ENCODE measurements at regions not wholly inside any gene's neighbourhood (a gene's known extent, or its start where the extent isn't known, plus 50 kb on each side); places are given as distances from the start of the nearest gene placed in this dataset.

- intact Hi-C loops (cut with micrococcal nuclease; ENCODE audit: unreplicated experiment): no loop called here
- Histone ChIP-seq H4K20me1 (ENCODE audit: insufficient read depth, low read length) (no peaks in the 10 kb centered on the region), H3K9me3 (ENCODE audit: low read length) (peaks cover 6% of the 10 kb centered on the region), H3K4me1 (ENCODE audit: insufficient read depth, low read length) (no peaks in the 10 kb centered on the region), H3K27ac (ENCODE audit: extremely low read length, insufficient read depth, low read length) (no peak overlapping the region), H3K4me2 (ENCODE audit: low read depth, low read length) (no peak overlapping the region), H3K4me3 (replicated peaks in 1 of 3; ENCODE audit: insufficient read depth in 1 of 3, low read depth in 2 of 3, low read length in 3 of 3) (no peak overlapping the region), H3K36me3 (replicated peaks in 1 of 2; ENCODE audit: control insufficient read depth in 1 of 2, insufficient read depth in 2 of 2, low read length in 2 of 2) (no peaks in the 10 kb centered on the region), H3K79me2 (ENCODE audit: insufficient read depth, low read length) (no peaks in the 10 kb centered on the region), H3K9ac (ENCODE audit: insufficient read depth, low read depth, low read length) (no peak overlapping the region), H3K27me3 (ENCODE audit: control insufficient read depth in 1 of 2, insufficient read depth in 2 of 2, low read length in 2 of 2) (no peaks in the 10 kb centered on the region), H2AFZ (ENCODE audit: low read length) (no peak overlapping the region)
- no TSS peak for BruUV-seq (replicated peaks)
- DNase-seq (ENCODE audit: low spot score) (no peak), ATAC-seq (no peak), FAIRE-seq (no peak)
- CTCF ChIA-PET (ENCODE audit: low intra/inter-chr PET ratio, low total read pairs): no interaction called here
- POLR2A ChIA-PET: no interaction called here
- in situ Hi-C loops (cut with HindIII; ENCODE audit: extremely low pct_ligation_motif_present, low pct_unique_long_range_greater_than_20kb): no loop called here
- TF ChIP-seq SMYD3 (CRISPR knock-in tag; IDR thresholded peaks at IDR 0.05) (no peak), KDM5A (IDR thresholded peaks at IDR 0.05; ENCODE audit: borderline replicate concordance, low read length) (no peak), ZNF740 (CRISPR knock-in tag; IDR thresholded peaks at IDR 0.05) (no peak), ZSCAN22 (CRISPR knock-in tag; IDR thresholded peaks at IDR 0.05) (no peak), HNF1B (CRISPR knock-in tag; IDR thresholded peaks at IDR 0.05) (no peak), ZNF703 (CRISPR knock-in tag; IDR thresholded peaks at IDR 0.05; ENCODE audit: borderline replicate concordance) (no peak), ONECUT2 (CRISPR knock-in tag; IDR thresholded peaks at IDR 0.05) (no peak), FOSL1 (CRISPR knock-in tag; IDR thresholded peaks at IDR 0.05; ENCODE audit: borderline replicate concordance) (no peak), NR0B2 (CRISPR knock-in tag; IDR thresholded peaks at IDR 0.05) (no peak), GPN1 (CRISPR knock-in tag; IDR thresholded peaks at IDR 0.05; ENCODE audit: borderline replicate concordance) (no peak)
- TF ChIP-seq, protein P1, sequence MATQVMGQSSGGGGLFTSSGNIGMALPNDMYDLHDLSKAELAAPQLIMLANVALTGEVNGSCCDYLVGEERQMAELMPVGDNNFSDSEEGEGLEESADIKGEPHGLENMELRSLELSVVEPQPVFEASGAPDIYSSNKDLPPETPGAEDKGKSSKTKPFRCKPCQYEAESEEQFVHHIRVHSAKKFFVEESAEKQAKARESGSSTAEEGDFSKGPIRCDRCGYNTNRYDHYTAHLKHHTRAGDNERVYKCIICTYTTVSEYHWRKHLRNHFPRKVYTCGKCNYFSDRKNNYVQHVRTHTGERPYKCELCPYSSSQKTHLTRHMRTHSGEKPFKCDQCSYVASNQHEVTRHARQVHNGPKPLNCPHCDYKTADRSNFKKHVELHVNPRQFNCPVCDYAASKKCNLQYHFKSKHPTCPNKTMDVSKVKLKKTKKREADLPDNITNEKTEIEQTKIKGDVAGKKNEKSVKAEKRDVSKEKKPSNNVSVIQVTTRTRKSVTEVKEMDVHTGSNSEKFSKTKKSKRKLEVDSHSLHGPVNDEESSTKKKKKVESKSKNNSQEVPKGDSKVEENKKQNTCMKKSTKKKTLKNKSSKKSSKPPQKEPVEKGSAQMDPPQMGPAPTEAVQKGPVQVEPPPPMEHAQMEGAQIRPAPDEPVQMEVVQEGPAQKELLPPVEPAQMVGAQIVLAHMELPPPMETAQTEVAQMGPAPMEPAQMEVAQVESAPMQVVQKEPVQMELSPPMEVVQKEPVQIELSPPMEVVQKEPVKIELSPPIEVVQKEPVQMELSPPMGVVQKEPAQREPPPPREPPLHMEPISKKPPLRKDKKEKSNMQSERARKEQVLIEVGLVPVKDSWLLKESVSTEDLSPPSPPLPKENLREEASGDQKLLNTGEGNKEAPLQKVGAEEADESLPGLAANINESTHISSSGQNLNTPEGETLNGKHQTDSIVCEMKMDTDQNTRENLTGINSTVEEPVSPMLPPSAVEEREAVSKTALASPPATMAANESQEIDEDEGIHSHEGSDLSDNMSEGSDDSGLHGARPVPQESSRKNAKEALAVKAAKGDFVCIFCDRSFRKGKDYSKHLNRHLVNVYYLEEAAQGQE (IDR thresholded peaks at IDR 0.05; ENCODE audit: borderline replicate concordance in 1 of 2, low read depth in 1 of 2, low read length in 2 of 2): no peak
- TF ChIP-seq, protein P2, sequence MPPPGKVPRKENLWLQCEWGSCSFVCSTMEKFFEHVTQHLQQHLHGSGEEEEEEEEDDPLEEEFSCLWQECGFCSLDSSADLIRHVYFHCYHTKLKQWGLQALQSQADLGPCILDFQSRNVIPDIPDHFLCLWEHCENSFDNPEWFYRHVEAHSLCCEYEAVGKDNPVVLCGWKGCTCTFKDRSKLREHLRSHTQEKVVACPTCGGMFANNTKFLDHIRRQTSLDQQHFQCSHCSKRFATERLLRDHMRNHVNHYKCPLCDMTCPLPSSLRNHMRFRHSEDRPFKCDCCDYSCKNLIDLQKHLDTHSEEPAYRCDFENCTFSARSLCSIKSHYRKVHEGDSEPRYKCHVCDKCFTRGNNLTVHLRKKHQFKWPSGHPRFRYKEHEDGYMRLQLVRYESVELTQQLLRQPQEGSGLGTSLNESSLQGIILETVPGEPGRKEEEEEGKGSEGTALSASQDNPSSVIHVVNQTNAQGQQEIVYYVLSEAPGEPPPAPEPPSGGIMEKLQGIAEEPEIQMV (CRISPR knock-in tag; IDR thresholded peaks at IDR 0.05; ENCODE audit: low read depth): no peak
- TF ChIP-seq, protein P3, sequence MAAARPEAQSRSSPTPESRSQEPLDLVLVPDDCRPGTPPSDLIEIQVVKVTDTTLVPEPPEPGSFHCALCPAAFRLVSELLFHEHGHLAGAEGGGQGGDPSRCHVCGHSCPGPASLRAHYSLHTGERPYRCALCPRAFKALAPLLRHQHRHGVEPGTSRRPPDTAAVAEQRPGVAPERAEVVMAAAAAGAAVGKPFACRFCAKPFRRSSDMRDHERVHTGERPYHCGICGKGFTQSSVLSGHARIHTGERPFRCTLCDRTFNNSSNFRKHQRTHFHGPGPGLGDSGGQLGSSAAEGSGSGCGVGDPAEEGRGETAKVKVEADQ (CRISPR knock-in tag; IDR thresholded peaks at IDR 0.05; ENCODE audit: borderline replicate concordance): no peak
Measured at GRCh38 chrX:35458142-35458541, 340.0 kb upstream of the MAGEB16 start.

Measured in HepG2 (cell line).